ENCODE measurements at regions not wholly inside any gene's neighbourhood (a gene's known extent, or its start where the extent isn't known, plus 50 kb on each side); places are given as distances from the start of the nearest gene placed in this dataset.

GRCh38 chr14:97618917-97619690, 821.9 kb downstream of the VRK1 start:
- no peak for DNase-seq

DNA sequence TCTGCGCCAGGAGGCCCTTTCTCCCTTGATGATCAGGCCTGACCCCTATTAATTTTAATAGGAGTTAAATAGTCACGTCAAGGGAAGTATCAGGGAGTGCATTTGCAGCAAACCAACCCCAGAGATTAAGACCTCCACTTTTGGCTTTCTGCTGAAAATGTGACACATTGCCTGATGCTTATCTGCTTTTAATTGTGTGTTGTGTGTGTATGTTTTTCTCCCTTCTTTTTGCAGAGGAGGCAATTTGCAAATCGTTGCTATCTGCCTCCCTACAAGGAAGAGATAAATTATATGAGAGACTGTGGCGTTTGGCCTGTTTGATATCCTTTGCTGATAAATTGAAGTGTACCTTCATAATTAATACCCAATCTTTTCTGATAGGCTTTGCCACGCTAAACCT, 822.9 kb downstream of the VRK1 start:
- DNase-seq = no peak

GRCh38 chr14:97624985-97625384, 827.8 kb downstream of the VRK1 start:
- no peak for DNase-seq

DNA sequence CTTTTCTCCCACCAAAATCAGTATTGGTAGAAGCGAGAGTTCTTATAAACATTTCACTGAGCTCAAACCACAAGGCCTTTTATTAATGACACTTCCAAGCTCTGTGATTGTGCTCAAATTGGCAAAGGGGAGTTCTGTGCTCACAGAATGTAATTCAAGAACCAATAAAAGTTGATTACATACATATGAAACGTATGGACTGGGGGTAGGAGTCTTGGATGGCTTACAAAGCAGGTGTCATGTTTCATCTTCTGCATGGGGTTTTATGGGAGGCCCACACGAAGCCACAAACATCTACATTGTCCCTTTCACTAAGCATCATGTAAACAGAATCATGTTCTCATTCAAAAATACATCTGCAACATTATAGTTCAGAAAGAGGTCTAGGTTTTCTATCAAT, 828.3 kb downstream of the VRK1 start:
- no peak for DNase-seq

GRCh38 chr14:97626088-97626487, 828.9 kb downstream of the VRK1 start:
- no peak for DNase-seq

DNA sequence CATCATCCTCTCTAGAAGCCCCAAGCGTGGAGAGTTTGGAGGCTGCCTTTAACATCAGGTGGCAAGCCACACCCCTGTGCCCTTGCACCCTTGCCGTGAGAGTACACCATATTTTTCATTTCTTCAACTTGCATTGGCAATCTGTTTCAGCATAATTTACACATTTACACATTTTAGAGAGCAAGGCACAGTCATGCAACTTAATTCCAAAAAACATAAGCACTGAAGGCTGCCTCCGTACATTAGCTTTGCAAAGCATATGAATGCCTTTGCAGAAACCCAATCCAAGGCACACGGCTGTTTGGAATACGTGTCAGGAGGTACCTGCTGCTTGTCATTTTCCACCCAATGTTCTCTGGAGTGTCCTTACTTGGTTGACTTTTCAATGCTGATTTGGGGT, 833.1 kb downstream of the VRK1 start:
- DNase-seq = no peak

GRCh38 chr14:97633131-97633738, 836.1 kb downstream of the VRK1 start:
- DNase-seq = no peak

DNA sequence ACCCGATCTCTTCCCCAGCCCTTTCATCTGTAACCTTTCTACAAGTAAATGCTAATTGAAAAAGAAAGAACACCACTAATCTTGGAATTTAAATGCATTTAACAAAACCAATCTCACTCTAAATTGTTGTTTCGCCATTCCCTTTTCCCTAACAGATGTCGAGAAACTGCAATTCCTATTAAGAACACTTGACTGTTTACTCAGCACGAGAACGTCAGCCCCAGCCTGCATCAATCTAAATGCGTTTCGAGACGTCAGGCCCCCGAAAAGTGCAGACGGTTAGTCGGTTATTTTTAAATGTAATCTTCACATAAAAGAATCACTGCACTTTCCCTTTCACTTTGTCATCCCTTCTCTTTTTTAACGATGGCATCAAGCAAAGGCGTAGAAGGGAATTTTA, 837.6 kb downstream of the VRK1 start:
- no peak for DNase-seq

DNA sequence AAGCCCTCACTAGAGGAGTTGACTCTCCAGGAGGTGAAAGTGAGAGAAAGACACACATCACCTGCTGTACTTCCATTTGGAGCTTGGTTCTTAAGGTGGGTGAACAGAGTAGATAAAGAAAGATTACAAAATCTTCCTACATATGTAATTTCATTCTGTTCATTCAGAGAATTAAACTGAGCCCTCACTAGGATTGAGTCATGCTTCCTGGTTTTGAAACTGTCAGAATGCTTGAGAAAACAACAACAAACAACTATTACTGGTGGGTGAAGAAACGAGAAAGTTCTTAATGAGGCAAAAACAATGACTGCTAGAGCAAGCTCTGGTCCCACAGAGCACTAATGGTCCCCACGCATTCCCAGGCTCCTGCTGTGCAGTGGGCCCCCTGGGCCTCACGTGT, 841.7 kb downstream of the VRK1 start:
- DNase-seq = no peak

GRCh38 chr14:97640031-97640430, 842.8 kb downstream of the VRK1 start:
- DNase-seq = no peak

DNA sequence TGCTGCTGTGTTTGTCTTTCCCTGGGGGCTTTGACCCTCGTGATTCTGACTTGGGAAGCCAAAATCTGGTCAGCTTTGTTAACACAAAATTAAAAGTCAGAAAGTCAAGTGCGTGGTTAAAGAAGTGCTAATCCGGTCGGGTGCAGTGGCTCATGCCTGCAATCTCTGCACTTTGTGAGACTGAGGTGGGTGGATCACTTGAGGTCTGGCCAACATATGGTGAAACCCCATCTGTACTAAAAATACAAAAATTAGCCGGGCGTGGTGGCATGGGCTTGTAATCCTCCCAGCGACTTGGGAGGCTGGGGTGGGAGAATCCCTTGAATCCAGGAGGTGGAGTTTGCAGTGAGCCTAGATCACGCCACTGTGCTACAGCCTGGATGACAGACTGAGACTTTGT, 844.6 kb downstream of the VRK1 start:
- DNase-seq = no peak

GRCh38 chr14:97642631-97643030, 845.4 kb downstream of the VRK1 start:
- no peak for DNase-seq

DNA sequence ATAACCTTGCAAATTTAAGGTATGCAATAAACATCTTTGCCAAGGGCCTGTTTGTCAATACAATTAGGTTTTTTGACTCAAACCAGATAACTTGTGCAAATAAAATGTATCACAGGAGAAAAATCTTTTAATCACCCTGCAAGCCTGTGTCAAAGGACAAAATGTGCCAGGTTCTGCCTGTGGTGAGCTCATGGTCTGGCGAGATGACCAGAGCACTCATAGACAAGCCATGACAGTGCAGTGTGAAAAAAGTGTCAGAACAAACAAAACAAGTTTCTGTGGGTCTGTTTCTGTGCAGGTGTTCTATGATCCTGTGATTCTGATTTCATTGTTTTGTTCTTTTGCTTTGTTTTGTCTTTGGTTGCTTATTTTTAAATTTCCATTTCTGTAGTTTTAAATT, 847.2 kb downstream of the VRK1 start:
- no peak for DNase-seq

DNA sequence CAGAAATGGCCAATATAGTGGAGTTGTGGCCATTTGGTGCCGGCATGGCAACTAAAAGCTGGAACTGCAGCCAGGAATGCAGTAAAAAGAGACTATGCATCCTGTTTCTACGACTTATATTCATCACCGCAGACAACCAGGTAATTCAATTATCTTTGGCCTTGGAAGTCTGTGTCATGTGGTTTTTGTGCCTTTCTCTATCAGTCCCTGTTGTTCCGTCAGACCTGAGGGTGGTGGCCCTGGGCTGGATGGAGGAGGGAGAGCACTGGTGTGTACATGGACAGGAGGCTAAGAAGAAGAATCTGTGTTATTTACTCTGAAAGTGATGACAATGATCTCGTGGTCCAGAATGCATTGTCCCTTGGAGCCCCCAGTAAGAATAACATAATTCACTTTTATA, 852.6 kb downstream of the VRK1 start:
- DNase-seq = no peak

GRCh38 chr14:97655169-97655948, 858.2 kb downstream of the VRK1 start:
- DNase-seq = no peak

DNA sequence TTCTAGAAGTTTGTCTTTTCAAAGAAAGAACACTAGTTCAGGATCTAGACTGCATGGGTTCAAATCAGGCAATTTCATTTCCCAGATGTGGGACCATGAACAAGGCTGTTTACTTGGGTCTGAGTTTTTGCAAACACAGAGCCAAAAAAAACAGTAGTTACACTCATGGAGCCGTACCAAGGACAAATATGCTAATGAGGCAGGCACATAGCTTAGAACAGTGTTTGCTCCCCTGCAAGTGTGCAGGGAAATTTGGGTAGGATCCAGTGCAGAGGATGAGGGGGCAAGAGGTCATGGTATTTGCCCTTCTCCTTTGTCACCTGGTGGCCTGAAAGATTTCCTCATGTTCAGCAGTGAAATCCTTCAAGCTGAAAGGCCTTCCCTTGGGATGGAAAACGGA, 860.4 kb downstream of the VRK1 start:
- no peak for DNase-seq

DNA sequence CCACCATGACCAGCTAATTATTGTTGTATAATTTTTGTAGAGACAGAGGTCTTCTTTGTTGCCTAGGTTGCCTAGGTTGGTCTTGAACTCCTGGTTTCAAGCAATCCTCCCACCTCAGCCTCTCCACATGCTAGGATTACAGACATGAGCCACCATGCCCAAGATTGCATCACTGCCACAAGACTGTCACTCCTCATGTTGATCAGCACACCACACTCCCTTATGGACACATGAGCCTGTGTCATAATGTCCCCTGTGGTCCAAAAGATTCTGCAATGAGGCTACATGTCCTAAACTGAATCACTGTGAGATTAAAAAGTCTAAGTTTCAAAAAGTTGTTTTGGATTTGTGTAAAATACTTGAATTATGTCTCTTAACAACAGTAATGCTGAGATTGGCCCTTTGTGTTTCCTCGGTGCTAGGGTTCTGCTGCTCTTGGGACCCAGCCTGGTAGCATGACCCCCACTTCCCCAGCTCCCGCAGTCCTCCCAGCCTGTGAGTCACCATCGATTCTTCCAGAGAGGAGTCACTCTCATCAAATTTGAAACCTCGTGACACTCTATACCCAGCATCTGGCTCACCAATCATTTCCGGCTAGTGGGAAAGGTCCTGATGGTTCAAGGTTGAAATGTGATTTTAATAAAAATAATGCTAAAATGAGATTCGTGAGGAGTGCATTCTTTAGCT, 890.9 kb downstream of the VRK1 start:
- no peak for DNase-seq

GRCh38 chr14:97688631-97689336, 891.6 kb downstream of the VRK1 start:
- no peak for DNase-seq

GRCh38 chr14:97692084-97692483, 894.9 kb downstream of the VRK1 start:
- DNase-seq = no peak

DNA sequence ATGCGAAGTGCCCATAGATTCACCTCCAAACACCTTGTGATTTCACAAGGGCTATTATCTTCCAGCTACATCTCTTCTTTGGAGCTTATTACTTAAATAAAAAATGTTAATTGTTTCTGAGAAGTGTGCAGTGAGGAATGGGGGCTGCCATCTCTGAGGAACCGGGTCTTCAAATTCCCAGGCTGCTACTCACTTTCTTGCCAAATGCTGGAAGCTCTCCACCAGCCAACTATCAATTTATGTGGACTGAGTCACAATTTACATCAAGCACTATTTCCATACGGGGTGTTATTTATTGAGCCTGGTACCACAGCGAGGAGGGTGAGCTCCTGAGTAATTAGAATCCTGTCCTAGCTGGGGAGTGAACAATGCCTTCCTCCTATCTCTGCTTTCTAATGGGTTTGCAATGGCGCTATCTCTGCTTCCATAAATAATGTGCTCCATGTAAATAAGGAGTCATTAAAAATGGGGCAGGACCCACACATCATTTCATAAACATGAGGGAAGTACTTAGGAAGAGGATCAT, 898.3 kb downstream of the VRK1 start:
- DNase-seq = no peak

- DNase-seq = peak; percentile 9
These were observed 900.6 kb downstream of the VRK1 start for GRCh38 chr14:97697772-97698171.

DNA sequence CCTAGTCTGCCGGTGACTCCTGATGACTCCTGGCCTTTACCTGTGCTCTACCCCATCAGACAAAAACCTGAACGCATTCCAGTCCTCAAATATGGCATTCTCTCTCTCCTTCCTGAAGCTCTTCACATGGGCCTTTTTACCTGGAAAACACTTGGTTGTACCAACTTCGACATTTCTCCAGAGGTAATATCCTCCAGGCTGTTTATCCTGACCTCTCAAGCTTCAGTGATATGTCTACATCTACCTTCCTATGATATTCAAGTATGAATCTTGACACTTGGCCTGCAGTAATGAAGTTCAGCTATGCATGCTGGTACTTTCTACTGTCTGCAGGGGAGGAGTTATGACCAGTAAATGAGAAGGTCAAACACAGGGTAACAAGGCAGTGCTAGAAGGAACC, 901.8 kb downstream of the VRK1 start:
- DNase-seq = no peak

Data from stimulated activated naive CD4-positive, alpha-beta T cell treated with Interleukin-2 at 50 U/mL for 16 hours (primary cell).